GM12874 (cell line): ENCODE measurements at regions not wholly inside any gene's neighbourhood (a gene's known extent, or its start where the extent isn't known, plus 50 kb on each side); places are given as distances from the start of the nearest gene placed in this dataset.

Experiments used
- TF ChIP-seq, protein P1 (sequence below): IDR thresholded peaks from 2 replicates; pipeline ENCODE4 v1.5.1; 2011; ENCODE audit warnings: low read depth, mild to moderate bottlenecking, control low read depth, low read length, moderate library complexity; ENCODE audit not compliant: insufficient read depth

DNA sequence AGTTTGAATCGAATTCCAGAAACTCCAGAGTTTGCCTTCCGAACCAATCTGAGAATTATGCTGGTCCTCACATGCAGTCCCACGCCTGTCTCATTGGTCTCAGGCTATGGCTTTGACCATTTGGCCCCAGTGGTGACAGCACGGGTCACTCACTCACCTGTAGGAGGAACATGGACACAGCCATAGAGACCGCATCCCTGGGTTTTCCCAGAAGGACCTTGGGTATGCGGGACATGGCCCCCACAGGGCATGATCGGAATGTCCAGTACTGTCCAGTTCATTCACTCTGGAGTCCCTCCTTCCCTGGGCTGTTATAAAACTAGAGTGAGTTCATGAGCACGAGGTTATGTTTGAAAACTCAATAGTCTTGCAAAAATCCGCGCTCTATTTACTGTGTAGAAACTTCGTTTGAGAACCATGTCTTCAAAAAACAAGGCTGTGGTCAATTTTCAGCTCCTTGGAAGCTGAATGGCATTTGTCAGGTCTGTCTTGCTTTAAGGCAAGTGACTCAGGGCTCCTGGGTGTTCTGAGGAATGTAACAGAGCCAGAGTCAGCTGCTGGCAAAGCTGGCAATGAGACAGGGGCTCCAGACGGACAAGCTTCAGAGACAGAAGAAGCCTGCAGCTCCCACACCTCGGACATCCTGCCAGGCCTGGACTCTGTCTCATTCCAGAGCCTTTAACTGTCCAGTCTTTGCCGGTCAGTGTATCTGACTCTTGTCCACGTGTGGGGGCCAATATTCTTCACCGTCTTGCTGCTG lies 86.7 kb upstream of the TMEM18 start:
- TF ChIP-seq, protein P1, sequence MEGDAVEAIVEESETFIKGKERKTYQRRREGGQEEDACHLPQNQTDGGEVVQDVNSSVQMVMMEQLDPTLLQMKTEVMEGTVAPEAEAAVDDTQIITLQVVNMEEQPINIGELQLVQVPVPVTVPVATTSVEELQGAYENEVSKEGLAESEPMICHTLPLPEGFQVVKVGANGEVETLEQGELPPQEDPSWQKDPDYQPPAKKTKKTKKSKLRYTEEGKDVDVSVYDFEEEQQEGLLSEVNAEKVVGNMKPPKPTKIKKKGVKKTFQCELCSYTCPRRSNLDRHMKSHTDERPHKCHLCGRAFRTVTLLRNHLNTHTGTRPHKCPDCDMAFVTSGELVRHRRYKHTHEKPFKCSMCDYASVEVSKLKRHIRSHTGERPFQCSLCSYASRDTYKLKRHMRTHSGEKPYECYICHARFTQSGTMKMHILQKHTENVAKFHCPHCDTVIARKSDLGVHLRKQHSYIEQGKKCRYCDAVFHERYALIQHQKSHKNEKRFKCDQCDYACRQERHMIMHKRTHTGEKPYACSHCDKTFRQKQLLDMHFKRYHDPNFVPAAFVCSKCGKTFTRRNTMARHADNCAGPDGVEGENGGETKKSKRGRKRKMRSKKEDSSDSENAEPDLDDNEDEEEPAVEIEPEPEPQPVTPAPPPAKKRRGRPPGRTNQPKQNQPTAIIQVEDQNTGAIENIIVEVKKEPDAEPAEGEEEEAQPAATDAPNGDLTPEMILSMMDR, result no peak

DNA sequence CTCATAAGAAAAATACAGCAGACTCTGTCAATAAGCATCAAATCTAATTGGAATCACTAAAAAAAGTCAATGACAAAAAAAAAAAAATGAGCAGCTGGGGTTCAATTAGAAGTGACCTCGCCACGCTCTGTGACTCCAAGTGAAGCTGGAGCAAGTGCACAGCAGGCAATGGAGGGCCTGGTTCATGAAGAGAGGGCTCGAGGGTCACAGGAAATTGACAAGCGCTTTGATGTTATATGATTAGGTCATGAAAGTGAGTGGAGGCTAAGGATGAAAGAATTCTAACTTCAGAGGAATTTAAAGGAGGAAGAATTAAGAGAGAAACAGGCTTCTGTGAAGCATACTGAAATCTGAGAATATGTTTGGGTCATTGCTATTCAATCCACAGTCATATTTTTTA lies 85.4 kb upstream of the TMEM18 start:
- TF ChIP-seq, protein P1, result no peak

DNA sequence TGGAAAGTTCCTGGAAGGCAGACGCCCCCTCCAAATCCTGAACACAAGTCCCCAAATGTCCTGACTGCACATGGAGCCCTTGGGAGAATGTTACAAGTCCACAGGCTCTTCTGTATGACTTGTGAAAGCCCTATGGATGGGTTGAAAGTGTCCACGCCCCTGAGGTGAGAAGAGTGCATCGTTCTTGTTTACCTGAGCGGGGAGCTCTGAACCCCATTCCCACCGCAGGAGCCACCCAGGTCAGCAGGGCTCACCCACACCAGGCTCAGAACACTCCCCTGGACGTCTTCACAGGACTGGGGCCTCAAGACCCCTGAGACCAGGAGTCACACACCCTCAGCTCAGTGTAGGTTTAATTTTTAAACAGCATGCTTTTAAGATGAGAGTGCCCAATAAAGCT lies 84.2 kb upstream of the TMEM18 start:
- TF ChIP-seq, protein P1, result no peak

DNA sequence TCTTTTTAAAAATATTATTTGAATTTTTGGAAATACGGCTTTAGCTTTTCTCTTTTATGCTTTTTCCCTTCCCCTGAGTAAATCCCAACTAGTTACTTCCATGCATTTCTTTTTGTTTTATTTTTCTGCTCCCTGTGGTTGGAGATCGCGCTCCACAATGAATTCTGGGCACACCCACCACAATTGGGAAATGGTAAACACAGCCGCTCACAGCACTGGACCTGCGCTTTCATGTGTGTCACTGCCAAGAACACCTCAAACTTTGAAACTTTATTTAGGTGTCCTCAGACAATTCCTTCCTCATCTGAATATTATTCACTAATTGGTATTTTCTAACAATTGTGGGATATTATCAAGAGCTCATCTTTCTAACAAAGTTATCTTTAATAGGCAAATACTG lies 82.8 kb upstream of the TMEM18 start:
- TF ChIP-seq, protein P1, result no peak

DNA sequence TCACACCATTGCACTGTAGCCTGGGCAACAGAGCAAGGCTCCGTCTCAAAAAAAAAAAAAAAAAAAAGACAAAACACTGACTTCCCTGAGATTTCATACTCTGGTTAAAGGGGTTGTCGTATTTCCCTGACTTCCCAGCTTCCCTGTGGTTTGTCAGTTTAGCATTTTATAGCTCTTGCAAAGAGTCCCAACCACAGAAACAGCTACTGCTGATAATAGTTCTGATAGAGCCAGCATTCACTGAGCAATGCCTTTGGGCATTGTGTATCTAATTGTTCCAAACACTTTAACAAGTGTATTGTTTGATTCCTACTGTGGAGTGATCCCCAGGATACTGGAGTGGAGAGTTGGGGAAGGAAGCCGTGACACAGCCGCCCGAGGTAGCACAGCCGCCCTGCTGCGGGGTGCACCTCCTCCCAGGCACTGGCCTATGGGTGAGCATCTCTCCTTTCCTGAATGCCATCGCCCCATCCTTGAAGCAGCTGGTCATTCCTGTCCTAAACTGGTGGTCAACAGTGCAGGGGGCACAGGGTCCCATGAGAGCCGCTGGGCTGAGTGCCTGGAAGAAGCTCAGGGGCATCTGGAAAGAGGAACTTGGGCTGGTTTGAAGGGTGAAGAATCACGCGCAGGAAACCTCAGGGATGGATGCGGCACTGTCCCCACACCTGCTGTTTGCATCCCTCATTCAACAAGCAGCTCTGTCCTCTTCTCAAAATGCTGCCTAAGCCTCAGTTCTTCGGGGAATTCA lies 81.0 kb upstream of the TMEM18 start:
- TF ChIP-seq, protein P1, result no peak

DNA sequence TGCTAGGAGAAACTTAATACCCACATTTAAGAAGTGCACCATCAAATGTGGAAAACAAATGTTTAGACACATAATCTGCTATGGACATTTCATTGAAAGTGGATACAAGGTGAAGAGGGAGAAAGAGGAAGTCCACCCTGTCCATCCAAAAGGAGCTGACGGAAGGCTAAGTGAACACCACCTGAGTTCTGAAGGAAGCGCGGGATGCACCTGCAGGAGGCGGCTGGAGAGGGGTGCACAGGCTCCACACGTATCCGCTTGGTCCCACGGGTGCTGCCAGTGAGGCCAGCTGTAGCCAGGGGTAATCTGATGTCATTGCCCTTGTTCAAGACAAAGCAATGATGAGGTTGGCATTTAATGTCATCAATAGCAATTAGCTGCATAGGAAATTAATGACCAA lies 75.9 kb upstream of the TMEM18 start:
- TF ChIP-seq, protein P1, result no peak

DNA sequence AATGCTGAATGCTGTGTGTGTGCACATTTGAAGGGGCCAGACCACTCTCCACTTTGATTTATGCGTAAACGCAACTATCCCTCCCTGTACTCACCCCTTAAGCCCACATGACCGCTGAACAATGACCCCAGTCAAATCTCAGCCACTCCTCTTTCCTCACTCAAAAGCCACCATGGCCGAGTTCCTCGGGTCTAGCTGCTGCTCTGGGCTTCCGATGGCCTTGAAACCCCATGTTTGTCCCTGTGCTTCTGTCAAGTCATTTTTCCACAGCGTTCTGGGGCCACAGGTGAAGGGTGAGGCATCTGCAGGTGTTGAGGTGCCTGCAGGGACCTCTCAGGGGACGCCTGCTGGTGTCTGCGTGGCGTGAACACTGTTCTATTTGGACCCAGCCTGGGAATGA lies 74.3 kb upstream of the TMEM18 start:
- TF ChIP-seq, protein P1, result no peak
